Left ventricle myocardium inferior (tissue), 1 donor: ENCODE measurements at regions not wholly inside any gene's neighbourhood (a gene's known extent, or its start where the extent isn't known, plus 50 kb on each side); places are given as distances from the start of the nearest gene placed in this dataset.

Experiments used
- DNase-seq: peaks from one replicate; pipeline ENCODE4 v3.0.0-alpha.2; 2020
- H3K27ac ChIP-seq: fragments of 200-600 bp; replicated peaks from 2 replicates; pipeline ENCODE4 v1.8.0; 2021
- H3K27me3 ChIP-seq: fragments of 200-600 bp; 2 replicates; pipeline ENCODE4 v1.8.0; 2021; ENCODE audit warnings: low read depth
- H3K36me3 ChIP-seq: fragments of 200-600 bp; 2 replicates; pipeline ENCODE4 v1.8.0; 2021
- H3K4me1 ChIP-seq: fragments of 200-600 bp; 2 replicates; pipeline ENCODE4 v1.8.0; 2021
- H3K4me3 ChIP-seq: fragments of 200-600 bp; 2 replicates; pipeline ENCODE4 v1.8.0; 2021; ENCODE audit warnings: mild to moderate bottlenecking, moderate library complexity
- H3K9me3 ChIP-seq: fragments of 200-600 bp; replicated peaks from 2 replicates; pipeline ENCODE4 v1.8.0; 2021
- intact Hi-C: fragments of 100-400 bp; cut with micrococcal nuclease; formaldehyde crosslinking; loops from one replicate; pipeline ENCODE4 v1.11.0; 2022
- TF ChIP-seq, protein P1 (sequence below): fragments of 200-600 bp; IDR thresholded peaks from 2 replicates; pipeline ENCODE4 v1.8.0; 2021; ENCODE audit warnings: antibody characterized with exemption, mild to moderate bottlenecking, borderline replicate concordance
- donor health status: DM: no; HTN: yes; CAD: no; lungs with severe emphysema.

- H3K27me3 ChIP-seq, result no peaks in the 10 kb centered on the region
- TF ChIP-seq, protein P1, sequence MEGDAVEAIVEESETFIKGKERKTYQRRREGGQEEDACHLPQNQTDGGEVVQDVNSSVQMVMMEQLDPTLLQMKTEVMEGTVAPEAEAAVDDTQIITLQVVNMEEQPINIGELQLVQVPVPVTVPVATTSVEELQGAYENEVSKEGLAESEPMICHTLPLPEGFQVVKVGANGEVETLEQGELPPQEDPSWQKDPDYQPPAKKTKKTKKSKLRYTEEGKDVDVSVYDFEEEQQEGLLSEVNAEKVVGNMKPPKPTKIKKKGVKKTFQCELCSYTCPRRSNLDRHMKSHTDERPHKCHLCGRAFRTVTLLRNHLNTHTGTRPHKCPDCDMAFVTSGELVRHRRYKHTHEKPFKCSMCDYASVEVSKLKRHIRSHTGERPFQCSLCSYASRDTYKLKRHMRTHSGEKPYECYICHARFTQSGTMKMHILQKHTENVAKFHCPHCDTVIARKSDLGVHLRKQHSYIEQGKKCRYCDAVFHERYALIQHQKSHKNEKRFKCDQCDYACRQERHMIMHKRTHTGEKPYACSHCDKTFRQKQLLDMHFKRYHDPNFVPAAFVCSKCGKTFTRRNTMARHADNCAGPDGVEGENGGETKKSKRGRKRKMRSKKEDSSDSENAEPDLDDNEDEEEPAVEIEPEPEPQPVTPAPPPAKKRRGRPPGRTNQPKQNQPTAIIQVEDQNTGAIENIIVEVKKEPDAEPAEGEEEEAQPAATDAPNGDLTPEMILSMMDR, result no peak
- H3K36me3 ChIP-seq, result no peaks in the 10 kb centered on the region
- intact Hi-C loops, result no loop called here
- no peak for DNase-seq
- no peaks in the 10 kb centered on the region for H3K9me3 ChIP-seq
- H3K4me3 ChIP-seq, result no peak overlapping the region
- H3K27ac ChIP-seq, result no peak overlapping the region
- H3K4me1 ChIP-seq, result no peaks in the 10 kb centered on the region
These were observed 147.8 kb upstream of the MED14 start for GRCh38 chrX:40883021-40883619.

DNA sequence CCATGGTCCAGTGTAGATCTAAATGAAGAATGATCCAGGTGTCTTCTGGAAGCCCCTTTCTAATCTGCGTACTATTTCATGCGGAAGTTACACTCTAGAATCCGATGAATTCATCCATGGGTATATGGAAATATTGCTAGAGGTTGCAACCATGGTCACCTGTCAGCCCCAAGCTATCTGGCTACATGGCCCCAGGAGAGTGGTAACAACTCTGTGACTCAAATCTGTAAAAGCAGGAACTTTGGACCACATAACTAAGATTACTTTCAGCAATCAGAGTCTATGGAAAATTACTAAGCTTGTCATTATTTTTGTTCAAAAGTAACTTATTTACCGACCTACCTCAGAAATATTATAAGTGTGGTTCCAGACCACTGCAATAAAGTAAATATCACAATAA lies 150.6 kb upstream of the MED14 start:
- no peak for DNase-seq

DNA sequence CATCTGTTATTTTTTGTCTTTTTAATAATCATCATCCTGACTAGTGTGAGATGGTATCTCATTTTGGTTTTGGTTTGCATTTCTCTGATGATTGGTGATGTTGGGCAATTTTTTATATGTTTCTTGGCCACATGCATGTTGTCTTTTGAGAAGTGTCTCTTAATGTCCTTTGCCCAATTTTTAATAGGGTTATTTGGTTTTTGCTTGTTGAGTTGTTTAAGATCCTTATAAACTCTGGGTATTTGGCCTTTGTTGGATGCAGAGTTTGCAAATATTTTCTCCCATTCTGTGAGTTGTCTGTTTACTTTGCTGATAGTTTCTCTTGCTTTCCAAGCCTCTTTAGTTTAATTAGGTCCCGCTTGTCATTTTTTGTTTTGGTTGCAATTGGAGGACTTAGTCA lies 152.1 kb upstream of the MED14 start:
- intact Hi-C loops, result no loop called here

More for the DNA sequence above, 150.6 kb upstream of the MED14 start:
- H3K4me3 ChIP-seq, result no peak overlapping the region
- H3K36me3 ChIP-seq, result no peaks in the 10 kb centered on the region
- TF ChIP-seq, protein P1, result no peak
- H3K4me1 ChIP-seq, result no peaks in the 10 kb centered on the region
- H3K27me3 ChIP-seq, result no peaks in the 10 kb centered on the region
- intact Hi-C loops, result no loop called here
- H3K27ac ChIP-seq, result no peak overlapping the region
- no peaks in the 10 kb centered on the region for H3K9me3 ChIP-seq

DNA sequence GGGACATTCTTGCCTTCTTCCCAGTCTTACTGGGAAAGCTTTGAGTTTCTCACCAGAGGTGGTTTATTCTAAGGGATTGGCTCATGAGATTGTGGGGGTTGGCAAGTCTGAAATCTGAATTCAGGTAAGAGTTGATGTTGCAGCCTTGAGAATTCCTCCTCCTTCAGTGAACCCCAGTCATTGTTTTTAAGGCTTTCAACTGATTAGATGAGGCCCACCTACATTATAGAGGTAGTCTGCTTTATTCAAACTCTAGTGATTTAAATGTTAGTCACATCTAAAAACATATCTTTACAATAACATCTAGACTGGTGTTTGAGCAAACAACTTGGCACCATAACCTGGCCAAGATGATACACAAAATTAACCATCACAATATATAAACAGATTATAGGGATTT lies 156.5 kb upstream of the MED14 start:
- Histone ChIP-seq H3K4me3 (no peak overlapping the region), H3K36me3 (no peaks in the 10 kb centered on the region), H3K4me1 (no peaks in the 10 kb centered on the region), H3K27me3 (no peaks in the 10 kb centered on the region), H3K27ac (no peak overlapping the region), H3K9me3 (no peaks in the 10 kb centered on the region)
- intact Hi-C loops, result no loop called here
- TF ChIP-seq, protein P1, result no peak
- no peak for DNase-seq

More for the DNA sequence above, 152.1 kb upstream of the MED14 start:
- TF ChIP-seq, protein P1, result no peak
- H3K36me3 ChIP-seq, result no peaks in the 10 kb centered on the region
- no peaks in the 10 kb centered on the region for H3K4me1 ChIP-seq
- H3K4me3 ChIP-seq, result no peak overlapping the region
- no peak overlapping the region for H3K27ac ChIP-seq
- H3K27me3 ChIP-seq, result no peaks in the 10 kb centered on the region
- no peaks in the 10 kb centered on the region for H3K9me3 ChIP-seq
- no peak for DNase-seq

- Histone ChIP-seq H3K27ac (no peak overlapping the region), H3K27me3 (no peaks in the 10 kb centered on the region), H3K4me1 (no peaks in the 10 kb centered on the region), H3K9me3 (no peaks in the 10 kb centered on the region), H3K4me3 (no peak overlapping the region), H3K36me3 (no peaks in the 10 kb centered on the region)
- TF ChIP-seq, protein P1, result no peak
- intact Hi-C loops, result no loop called here
- DNase-seq, result no peak
These were observed 158.0 kb upstream of the MED14 start for GRCh38 chrX:40893251-40893910.
